GM18858 (cell line): ENCODE measurements at regions not wholly inside any gene's neighbourhood (a gene's known extent, or its start where the extent isn't known, plus 50 kb on each side); places are given as distances from the start of the nearest gene placed in this dataset.
"Not testable (repeated sequence)": the region's sequence is repeated elsewhere in the genome, so short reads cannot be mapped to it uniquely, and the experiment has no call there.

Source experiments
- ATAC-seq: cut with Tn5 transposase; IDR thresholded peaks from one replicate; pipeline ENCODE4 v1.9.1; 2021; ENCODE audit not compliant: unreplicated experiment

- ATAC-seq = no peak
Observed at GRCh38 chr2:122741403-122741802, 986.0 kb downstream of the TSN start.

DNA sequence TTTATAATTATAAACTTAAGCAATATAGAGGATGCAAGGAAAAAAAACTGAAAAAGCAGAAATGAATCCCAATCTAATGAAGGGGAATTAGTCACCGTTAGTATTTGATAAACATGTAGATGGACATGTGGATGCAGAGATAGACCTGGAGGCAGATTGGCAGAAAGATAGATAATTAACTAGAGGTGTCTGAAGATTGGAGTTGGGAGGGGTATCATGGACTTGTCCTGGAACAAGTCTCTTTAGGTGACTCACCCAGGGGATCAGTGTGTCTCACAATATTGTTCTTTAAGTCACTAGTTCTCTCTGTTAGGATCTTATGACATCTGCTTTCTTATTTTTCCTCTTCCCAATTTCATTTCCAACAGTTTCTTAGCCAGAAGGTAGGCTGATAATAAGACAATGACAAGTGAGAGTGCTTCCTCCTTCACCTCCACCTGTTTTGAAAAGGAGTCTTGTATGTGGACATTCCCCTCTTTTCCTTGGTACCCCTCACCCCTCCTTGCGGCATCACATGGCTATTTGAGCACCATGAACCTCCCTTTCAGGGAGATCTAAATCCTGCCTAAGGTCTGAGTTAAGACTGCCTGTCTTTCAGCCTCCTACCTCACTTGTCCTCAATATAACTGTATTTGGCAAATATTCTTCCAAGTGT, 987.7 kb downstream of the TSN start:
- ATAC-seq = no peak

DNA sequence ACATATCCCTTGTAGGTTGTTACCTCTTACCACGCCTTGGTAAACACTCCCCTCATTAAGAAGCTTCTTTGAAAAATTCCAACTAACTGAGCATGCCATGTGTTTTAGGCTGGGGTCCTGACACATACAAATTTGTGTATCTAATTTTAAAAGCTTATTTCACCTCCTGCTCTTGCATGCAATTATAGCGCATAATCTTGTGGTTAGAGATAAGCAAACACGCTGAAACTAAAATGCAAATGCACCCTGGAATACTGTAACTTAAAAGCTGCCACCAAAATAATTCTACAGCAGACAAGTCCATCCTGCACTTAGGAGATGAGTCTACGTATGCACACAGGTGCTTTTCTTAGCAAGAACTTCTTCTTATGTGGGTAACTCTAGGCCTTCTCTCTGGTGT, 990.2 kb downstream of the TSN start:
- ATAC-seq = no peak

GRCh38 chr2:122747670-122748069, 992.2 kb downstream of the TSN start:
- no peak for ATAC-seq

- ATAC-seq = no peak
Observed at GRCh38 chr2:122748552-122749011, 993.1 kb downstream of the TSN start.

GRCh38 chr2:122749405-122749804, 994.0 kb downstream of the TSN start:
- ATAC-seq = no peak

DNA sequence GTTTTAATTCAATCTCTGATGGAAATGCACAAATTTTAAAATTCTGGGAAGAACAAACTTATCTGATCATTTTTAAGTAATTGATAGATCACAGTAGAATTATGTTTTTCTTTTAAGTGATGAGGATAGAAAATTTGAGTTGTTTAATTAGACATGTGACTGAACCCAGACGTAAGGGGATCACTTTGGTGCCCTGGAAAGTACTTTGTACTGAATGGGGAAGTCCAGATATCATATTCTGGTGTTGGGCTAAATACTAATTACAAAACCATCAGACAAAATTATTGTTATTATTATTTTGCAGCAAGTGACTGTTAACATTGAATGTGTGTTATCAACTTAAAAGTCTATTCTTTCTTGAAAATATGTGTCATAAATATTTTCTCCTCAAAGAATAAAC, 994.6 kb downstream of the TSN start:
- no peak for ATAC-seq

DNA sequence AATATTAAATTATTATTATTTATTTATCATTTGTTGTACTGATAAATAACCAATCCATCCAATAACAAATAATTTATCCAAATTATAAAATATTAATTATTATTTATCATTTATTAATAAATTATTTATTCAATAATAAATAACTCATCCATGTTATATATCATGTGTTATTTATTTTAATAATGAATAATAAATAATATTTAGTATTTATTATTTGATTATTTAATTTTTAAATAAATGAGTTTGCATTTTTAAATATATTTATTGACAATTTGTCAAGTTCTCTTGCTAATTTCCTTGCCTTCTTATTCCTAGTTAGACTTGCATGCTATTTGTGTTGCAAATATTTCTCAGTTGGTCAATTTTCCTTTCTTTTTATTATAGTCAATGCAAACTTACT, 995.4 kb downstream of the TSN start:
- no peak for ATAC-seq

DNA sequence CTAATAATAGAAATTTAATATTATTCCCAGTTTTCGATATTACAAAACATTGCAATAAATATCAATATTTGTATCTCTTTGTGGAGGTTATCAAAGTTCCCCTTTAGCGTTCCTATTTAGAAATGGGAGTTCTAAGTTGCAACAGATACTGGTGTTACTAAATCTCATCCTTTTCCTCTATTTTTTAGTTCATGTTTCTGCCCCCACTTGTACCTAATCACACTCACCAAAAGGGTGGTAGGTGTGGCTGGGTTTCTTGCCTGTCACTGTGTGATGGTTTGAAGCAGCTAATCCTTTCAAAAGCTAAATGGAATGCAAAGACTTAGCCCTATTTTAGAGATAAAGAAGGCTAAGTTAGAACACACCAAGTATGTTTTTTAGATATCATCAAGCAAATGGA, 997.9 kb downstream of the TSN start:
- ATAC-seq = no peak

DNA sequence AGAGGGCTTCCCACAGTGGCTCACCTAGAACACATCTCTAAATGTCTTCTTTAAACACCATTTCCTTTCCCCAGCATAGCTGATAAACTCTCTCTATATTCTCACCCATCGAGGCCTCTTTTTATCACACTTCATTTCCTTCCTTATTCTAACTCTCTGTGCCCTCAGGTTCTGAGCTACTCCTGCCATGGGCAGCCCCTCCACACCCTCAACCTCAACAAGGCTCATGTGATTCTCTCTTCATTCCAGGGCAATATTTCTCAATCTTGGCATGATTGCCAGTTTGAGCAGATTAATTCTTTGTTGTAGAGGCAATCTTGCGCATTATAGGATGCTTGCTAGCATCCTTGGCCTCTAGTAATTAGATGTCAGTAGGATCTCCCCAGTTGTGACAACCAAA, 999.1 kb downstream of the TSN start:
- no peak for ATAC-seq

- ATAC-seq = no peak
Observed at GRCh38 chr2:122755281-122755780, 999.9 kb downstream of the TSN start.

- ATAC-seq = no peak
Observed at GRCh38 chr2:122758967-122759366, 1003.5 kb downstream of the TSN start.

GRCh38 chr2:122764014-122764413, 1008.6 kb downstream of the TSN start:
- no peak for ATAC-seq

DNA sequence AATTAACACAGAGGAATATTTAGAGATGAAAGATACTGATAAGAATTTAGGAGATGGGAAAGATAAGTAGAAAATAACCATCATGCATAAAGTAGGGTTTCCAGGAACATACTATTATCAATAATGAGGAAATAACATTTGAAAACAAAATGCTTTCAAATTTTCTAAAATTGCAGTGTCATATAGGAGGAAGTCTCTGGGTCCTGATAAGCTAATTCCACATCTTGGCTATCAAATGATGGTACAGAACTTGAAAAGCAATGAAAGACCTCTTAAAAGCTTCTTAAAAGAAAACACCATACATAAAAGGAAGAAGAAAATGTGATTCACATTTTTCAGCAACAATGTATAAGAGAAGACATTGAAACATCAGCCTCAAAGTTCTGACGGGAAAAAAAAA, 1024.8 kb downstream of the TSN start:
- no peak for ATAC-seq

DNA sequence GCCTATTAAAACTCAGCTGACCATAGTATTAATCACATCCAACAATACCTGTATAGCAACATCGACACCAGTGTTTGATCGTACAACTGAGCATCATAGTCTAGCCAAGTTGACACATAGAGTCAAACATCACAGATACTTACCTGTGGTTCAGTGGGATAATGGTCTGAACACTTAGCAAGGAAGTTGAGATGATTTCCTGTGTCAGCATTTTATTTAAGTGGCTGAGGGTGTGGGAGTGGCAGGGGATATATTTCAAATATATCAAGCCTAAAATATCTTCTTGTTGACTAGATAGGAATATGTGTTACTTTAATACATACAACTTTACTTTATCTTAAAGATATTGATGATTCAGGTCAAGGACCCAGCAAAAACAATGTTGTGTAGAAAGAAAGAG, 1038.6 kb downstream of the TSN start:
- ATAC-seq = no peak

DNA sequence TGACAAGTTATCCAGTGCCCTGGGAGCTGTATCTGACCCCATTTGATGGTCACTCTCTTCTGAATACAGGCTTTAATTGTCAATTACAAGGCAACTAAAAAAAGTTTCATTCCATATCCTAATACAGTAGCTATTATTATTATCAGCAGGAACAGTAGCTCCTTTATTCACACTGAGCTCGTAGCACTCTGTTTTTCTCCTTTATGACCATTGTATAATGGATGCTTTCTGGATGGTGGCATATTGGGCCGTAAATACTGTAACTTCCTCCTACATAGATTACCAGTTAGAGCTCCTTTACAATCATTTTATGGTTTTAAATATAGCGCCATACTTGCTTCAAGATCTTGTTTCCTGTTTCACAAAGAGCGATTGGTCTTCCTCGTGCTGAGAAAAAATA, 1040.3 kb downstream of the TSN start:
- ATAC-seq = no peak

GRCh38 chr2:122799391-122799790, 1043.9 kb downstream of the TSN start:
- no peak for ATAC-seq

DNA sequence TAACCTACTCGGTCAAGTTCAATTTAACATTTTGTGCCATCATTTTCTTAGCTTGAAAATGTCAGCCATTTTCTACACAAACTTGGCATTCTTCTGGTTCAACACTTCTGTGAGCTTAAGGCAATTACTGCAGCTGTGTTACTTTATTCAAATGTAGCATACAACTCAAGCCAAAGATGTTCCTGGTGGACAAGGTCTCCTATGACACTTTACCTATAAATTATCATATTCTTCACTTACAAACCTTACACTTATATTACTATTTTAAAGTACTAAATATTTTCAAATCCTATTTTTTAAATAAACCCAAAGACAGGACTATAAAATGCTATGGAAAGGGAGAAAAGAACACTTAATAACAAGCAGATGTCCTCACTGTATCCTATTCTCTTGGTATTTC, 1045.3 kb downstream of the TSN start:
- ATAC-seq = no peak

- ATAC-seq = no peak
Observed at GRCh38 chr2:122804494-122804893, 1049.0 kb downstream of the TSN start.

GRCh38 chr2:122805346-122805745, 1049.9 kb downstream of the TSN start:
- no peak for ATAC-seq

DNA sequence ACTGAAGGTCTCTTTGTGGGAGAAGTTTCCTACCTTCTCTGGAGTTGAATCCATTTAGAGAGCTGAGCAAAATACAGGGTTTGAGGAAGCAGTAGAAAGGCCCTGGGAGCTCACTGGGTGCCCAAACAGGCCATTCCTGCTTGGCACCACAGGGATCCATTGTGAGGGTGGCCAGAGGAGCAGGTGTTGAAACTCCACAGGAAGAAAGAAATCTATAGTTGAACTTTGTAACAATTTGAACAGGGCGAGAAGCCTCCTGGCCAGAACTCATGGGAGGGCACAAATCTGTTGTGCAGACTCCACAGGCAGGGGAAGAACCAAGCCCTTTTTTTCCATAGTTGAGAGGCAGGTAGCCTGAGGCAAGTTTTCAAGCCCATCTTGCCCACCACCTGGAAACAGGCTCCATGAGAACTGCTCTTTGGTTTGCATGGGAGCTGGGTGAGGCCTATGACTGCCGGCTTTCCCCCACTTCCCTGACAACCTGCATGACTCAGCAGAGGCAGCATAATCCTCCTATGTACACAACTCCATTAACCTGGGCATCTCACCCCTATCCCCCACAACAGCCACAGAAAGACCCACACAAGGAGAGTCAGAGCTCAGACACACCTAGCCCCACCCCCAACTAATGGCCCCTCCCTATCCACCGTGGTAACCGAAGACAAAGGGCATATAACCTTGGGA, 1053.0 kb downstream of the TSN start:
- ATAC-seq = no peak

DNA sequence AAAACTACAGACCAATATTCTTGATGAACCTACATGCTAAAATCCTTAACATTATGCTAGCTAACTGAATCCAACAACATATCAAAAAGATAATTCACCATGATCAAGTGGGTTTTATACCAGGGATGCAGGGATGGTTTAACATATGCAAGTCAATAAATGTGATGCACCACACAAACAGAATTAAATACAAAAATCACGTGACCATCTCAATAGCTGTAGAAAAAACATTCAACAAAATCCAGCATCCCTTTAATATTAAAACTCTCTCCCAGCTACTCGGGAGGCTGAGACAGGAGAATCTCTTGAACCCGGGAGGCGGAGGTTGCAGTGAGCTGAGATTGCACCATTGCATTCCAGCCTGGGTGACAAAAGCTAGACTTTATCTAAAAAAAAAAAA, 1056.8 kb downstream of the TSN start:
- not testable (repeated sequence) for ATAC-seq

- ATAC-seq = no peak
Observed at GRCh38 chr2:122815120-122815519, 1059.7 kb downstream of the TSN start.
